OCI-LY1 (cell line): ENCODE measurements at regions not wholly inside any gene's neighbourhood (a gene's known extent, or its start where the extent isn't known, plus 50 kb on each side); places are given as distances from the start of the nearest gene placed in this dataset.

Source experiments
- H2AFZ ChIP-seq: fragments of 200-600 bp; sonication (generic), shearing (Covaris generic); 2 replicates; pipeline ENCODE4 v1.6.0; 2014; ENCODE audit warnings: antibody characterized with exemption, mild to moderate bottlenecking, low read length
- H3F3A ChIP-seq: fragments of 200-600 bp; sonication (generic), shearing (Covaris generic); 2 replicates; pipeline ENCODE4 v1.6.0; 2014; ENCODE audit warnings: mild to moderate bottlenecking, antibody characterized with exemption, low read length, moderate library complexity; ENCODE audit not compliant: insufficient read depth
- H3K27ac ChIP-seq: fragments of 200-600 bp; sonication (generic); 2 replicates; pipeline ENCODE4 v1.5.1; 2014; ENCODE audit warnings: low read length, mixed run types, mild to moderate bottlenecking, low read depth; ENCODE audit not compliant: poor library complexity, severe bottlenecking
- H3K27me3 ChIP-seq: fragments of 200-600 bp; sonication (generic); 2 replicates; pipeline ENCODE4 v1.6.0; 2014; ENCODE audit warnings: antibody characterized with exemption, mild to moderate bottlenecking, low read length, moderate library complexity; ENCODE audit not compliant: insufficient read depth
- H3K36me3 ChIP-seq: fragments of 200-600 bp; sonication (generic); 2 replicates; pipeline ENCODE4 v1.6.1; 2014; ENCODE audit warnings: mild to moderate bottlenecking, antibody characterized with exemption, low read length, moderate library complexity, mixed read lengths; ENCODE audit not compliant: insufficient read depth
- H3K4me1 ChIP-seq: fragments of 200-600 bp; sonication (generic); 2 replicates; pipeline ENCODE4 v1.5.1; 2014; ENCODE audit warnings: mild to moderate bottlenecking, low read length, moderate library complexity; ENCODE audit not compliant: insufficient read depth, severe bottlenecking
- H3K4me2 ChIP-seq: fragments of 200-600 bp; sonication (generic), shearing (Covaris generic); 2 replicates; pipeline ENCODE4 v1.6.1; 2014; ENCODE audit warnings: low read length
- H3K4me3 ChIP-seq: fragments of 200-600 bp; sonication (generic); 2 replicates; pipeline ENCODE4 v1.5.1; 2014; ENCODE audit warnings: low read length, low read depth, mild to moderate bottlenecking, mixed read lengths; ENCODE audit not compliant: poor library complexity, severe bottlenecking
- H3K79me2 ChIP-seq: fragments of 200-600 bp; shearing (Covaris generic); 2 replicates; pipeline ENCODE4 v1.6.1; 2016; ENCODE audit warnings: mixed run types, low read length, mixed read lengths; ENCODE audit not compliant: insufficient read depth
- H3K9ac ChIP-seq: fragments of 200-600 bp; sonication (generic), shearing (Covaris generic); 2 replicates; pipeline ENCODE4 v1.6.1; 2014; ENCODE audit warnings: mild to moderate bottlenecking, low read length, mixed read lengths
- H3K9me2 ChIP-seq: fragments of 200-600 bp; sonication (generic), shearing (Covaris generic); 2 replicates; pipeline ENCODE4 v1.6.1; 2014; ENCODE audit warnings: low read depth, mild to moderate bottlenecking, low read length, mixed read lengths
- H3K9me3 ChIP-seq: fragments of 200-600 bp; shearing (Covaris generic); 2 replicates; pipeline ENCODE4 v1.6.1; 2014; ENCODE audit warnings: low read length, mixed read lengths
- H4K20me1 ChIP-seq: fragments of 200-600 bp; sonication (generic), shearing (Covaris generic); 2 replicates; pipeline ENCODE4 v1.6.0; 2016; ENCODE audit warnings: mild to moderate bottlenecking, low read length; ENCODE audit not compliant: insufficient read depth
- EZH2 ChIP-seq: fragments of 200-600 bp; sonication (generic), shearing (Covaris generic); IDR thresholded peaks from 2 replicates; pipeline ENCODE4 v1.8.0; 2017; ENCODE audit warnings: borderline replicate concordance, mixed run types, mild to moderate bottlenecking, antibody characterized with exemption, low read length, moderate library complexity, mixed read lengths
- TF ChIP-seq, protein P1 (sequence below): fragments of 200-600 bp; sonication (generic), shearing (Covaris generic); IDR thresholded peaks from 2 replicates; pipeline ENCODE4 v1.5.1; 2017; ENCODE audit warnings: mild to moderate bottlenecking, antibody characterized with exemption, low read length, moderate library complexity, mixed read lengths

DNA sequence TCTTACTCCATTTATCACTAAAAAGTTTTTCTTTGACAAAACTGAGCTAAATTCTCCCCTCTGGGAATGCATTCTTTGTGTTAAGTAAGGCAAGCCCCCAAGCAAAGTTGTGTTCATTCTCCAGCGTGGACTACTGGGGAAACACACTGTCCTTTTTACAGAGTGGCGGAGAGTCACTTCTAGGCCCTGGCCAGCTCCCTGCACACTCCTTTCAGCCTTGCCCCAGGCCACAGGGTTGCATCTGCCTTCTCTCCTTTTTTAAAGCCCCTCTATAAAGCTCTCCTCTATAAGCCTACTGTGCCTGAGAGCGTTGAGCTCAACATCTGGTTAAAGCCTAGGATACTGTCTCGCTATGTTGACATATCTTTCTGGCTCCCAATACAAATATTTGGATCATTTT, 803.4 kb downstream of the PCDH17 start:
- Histone ChIP-seq H2AFZ (no peak overlapping the region), H3K36me3 (no peaks in the 10 kb centered on the region), H3K4me2 (no peak overlapping the region), H3K27ac (no peak overlapping the region), H3F3A (no peaks in the 10 kb centered on the region), H3K9ac (no peak overlapping the region), H3K4me3 (no peak overlapping the region), H3K9me2 (no peaks in the 10 kb centered on the region), H3K27me3 (no peaks in the 10 kb centered on the region), H3K4me1 (no peaks in the 10 kb centered on the region), H3K79me2 (no peaks in the 10 kb centered on the region), H4K20me1 (no peaks in the 10 kb centered on the region), H3K9me3 (no peaks in the 10 kb centered on the region)
- TF ChIP-seq, protein P1, sequence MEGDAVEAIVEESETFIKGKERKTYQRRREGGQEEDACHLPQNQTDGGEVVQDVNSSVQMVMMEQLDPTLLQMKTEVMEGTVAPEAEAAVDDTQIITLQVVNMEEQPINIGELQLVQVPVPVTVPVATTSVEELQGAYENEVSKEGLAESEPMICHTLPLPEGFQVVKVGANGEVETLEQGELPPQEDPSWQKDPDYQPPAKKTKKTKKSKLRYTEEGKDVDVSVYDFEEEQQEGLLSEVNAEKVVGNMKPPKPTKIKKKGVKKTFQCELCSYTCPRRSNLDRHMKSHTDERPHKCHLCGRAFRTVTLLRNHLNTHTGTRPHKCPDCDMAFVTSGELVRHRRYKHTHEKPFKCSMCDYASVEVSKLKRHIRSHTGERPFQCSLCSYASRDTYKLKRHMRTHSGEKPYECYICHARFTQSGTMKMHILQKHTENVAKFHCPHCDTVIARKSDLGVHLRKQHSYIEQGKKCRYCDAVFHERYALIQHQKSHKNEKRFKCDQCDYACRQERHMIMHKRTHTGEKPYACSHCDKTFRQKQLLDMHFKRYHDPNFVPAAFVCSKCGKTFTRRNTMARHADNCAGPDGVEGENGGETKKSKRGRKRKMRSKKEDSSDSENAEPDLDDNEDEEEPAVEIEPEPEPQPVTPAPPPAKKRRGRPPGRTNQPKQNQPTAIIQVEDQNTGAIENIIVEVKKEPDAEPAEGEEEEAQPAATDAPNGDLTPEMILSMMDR: no peak
- no peak for TF ChIP-seq EZH2

DNA sequence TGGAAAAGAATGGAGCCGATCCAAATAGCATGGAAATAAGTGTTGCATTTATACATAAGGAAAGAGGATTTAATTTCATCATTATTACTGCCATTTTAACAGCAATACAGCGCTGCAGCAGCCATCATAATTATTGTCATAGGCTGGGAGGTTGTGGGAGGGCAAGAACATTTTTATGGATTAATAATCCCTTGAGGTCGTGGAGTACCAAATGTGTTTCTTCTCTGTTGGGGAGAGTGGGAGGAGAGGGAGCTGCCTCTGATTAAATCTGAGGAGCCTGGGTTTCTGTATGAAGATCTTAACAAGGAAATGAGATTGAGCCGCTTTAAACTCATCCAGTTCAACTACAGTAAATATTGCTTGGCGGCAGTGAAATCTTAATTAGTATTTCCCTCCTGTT, 805.9 kb downstream of the PCDH17 start:
- Histone ChIP-seq H3K4me2 (no peak overlapping the region), H3K4me3 (no peak overlapping the region)
- TF ChIP-seq, protein P1: no peak
- no peak for TF ChIP-seq EZH2

DNA sequence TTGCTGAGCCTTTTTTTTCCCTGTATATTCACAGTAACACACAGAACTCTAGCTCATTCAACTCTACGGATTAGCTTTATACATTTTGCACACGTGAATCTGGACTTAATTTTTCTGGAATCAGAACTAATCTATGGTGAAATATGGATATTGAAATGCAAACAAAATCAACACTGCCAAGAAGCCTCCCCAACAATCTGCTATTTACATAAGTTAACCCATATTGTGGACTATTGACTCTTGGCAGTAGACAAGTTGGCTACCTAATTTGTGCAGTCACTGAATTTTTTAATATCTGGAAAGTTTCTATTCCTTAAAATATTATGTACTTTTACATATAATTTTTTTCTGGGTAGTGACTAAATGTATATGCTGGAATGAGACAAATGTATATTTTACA, 815.4 kb downstream of the PCDH17 start:
- Histone ChIP-seq H3K4me2 (no peak overlapping the region), H3K79me2 (no peaks in the 10 kb centered on the region), H3K9ac (no peak overlapping the region), H3K27ac (no peak overlapping the region), H3K9me2 (no peaks in the 10 kb centered on the region), H4K20me1 (no peaks in the 10 kb centered on the region), H2AFZ (no peak overlapping the region), H3K4me1 (no peaks in the 10 kb centered on the region), H3K27me3 (no peaks in the 10 kb centered on the region), H3K36me3 (no peaks in the 10 kb centered on the region), H3F3A (no peaks in the 10 kb centered on the region), H3K4me3 (no peak overlapping the region), H3K9me3 (no peaks in the 10 kb centered on the region)
- no peak for TF ChIP-seq EZH2
- TF ChIP-seq, protein P1: no peak

More for the DNA sequence above, 805.9 kb downstream of the PCDH17 start:
- H3K79me2 ChIP-seq: no peaks in the 10 kb centered on the region
- H3K27me3 ChIP-seq: no peaks in the 10 kb centered on the region
- no peaks in the 10 kb centered on the region for H3K9me2 ChIP-seq
- H3K9ac ChIP-seq: no peak overlapping the region
- no peak overlapping the region for H2AFZ ChIP-seq
- H3K4me1 ChIP-seq: no peaks in the 10 kb centered on the region
- no peaks in the 10 kb centered on the region for H4K20me1 ChIP-seq
- H3K27ac ChIP-seq: no peak overlapping the region
- no peaks in the 10 kb centered on the region for H3K36me3 ChIP-seq
- no peaks in the 10 kb centered on the region for H3K9me3 ChIP-seq
- H3F3A ChIP-seq: no peaks in the 10 kb centered on the region
